ENCODE measurements at regions not wholly inside any gene's neighbourhood (a gene's known extent, or its start where the extent isn't known, plus 50 kb on each side); places are given as distances from the start of the nearest gene placed in this dataset.

GRCh38 chr11:69918231-69918937, 99.2 kb upstream of the FGF3 start:
- DNase-seq (ENCODE audit: low spot score), result no peak

DNA sequence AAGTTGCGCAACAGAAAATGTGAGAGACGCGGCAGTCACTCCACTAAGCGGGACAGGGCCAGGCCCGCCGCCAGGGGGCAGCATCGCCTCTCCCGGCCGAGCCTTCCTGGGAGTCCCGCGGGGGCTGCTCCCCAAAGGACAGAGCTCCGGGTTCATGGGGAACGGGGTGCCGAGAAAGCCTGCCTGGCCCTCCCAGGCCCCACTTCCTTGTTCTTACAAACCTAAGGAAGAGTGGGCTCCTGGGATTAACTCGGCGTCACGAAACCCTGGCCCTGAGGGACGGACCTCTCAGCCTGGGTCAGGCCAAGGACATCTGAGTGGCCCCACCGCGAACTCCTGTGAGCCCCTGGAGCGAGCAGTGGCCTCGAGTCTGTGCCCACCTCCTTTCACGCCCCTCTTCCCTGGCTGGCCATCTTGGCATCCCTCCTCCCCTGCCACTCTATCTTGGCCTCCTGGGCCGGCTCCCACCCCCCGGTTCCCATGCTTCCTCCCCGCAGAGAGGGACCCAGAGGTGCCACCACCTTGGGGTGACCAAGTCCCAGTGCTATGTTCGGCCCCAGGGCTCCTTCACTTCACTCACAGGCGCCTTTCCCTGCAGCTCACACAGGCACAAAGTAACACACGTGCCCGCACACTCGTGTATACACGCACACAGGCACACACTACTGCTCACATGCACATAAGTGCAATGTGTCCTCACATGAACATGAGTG, 99.9 kb upstream of the FGF3 start:
- peak; percentile 72 for DNase-seq (ENCODE audit: low spot score)

DNA sequence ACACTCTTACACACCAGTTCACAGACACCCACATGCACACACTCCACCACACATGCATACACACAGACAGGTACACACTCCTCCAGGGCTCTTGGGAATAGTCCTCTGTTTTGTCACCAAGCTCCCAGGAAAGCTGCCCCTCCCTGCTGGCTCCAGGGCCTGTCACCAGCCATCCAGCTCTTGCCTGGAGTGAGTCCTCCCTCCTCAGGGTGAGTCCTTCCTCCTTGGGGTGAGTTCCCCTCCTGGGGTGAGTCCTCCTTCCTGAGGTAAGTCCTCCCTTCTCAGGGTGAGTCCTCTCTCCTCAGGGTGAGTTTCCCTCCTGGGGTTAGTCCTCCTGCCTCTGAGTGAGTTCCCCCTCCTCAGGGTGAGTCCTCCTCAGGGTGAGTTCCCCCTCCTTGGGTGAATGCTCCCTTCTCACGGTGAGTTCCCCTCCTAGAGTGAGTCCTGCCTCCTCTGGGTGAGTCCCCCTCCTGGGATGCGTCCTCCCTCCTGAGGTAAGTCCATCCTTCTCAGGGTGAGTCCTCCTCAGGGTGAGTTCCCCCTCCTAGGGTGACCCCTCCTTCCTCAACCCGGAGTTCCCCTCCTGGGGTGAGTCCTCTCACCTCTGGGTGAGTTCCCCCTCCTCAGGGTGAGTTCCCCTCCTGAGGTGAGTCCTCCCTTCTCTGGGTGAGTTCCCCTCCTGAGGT, 100.6 kb upstream of the FGF3 start:
- no peak for DNase-seq (ENCODE audit: low spot score)

DNA sequence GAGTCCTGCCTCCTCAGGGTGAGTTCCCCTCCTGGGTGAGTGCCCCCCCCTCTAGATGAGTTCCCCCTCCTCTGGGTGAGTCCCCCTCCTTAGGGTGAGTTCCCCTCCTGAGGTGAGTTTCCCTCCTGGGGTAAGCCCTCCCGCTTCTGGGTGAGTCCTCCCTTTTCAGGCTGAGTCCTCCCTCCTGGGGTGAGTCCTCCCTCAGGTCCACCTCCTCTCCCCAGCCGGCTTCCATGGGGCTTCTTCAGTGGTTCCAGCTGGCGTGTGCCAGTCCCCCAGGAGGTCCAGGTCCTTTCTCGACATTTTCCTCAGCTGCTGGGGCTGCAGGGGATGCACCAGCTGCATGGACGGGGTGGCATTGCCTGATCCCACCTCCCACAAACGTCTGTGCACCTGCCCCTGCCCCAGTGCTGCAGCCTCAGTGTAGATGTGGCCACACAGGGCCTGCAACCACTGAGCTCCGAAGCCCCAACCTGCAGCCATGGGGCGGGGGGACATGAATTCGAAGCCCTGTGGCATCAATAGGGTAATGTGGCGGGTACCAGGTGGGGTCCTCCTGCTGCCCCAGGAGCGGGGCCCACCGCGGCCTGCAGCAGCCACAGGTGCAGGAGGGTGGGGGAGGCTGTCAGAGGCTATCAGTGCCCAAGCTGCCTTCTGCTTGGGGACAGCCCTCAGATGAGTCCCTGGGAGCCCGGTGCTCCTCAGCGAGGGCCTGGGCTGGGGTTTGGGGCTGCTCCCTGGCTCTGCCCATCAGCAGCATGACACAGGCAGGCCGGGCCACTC, 101.3 kb upstream of the FGF3 start:
- DNase-seq (ENCODE audit: low spot score), result no peak

GRCh38 chr11:69921128-69922014, 102.2 kb upstream of the FGF3 start:
- no peak for DNase-seq (ENCODE audit: low spot score)

GRCh38 chr11:69922015-69922595, 102.9 kb upstream of the FGF3 start:
- no peak for DNase-seq (ENCODE audit: low spot score)

GRCh38 chr11:69922596-69923111, 103.4 kb upstream of the FGF3 start:
- DNase-seq (ENCODE audit: low spot score), result no peak

DNA sequence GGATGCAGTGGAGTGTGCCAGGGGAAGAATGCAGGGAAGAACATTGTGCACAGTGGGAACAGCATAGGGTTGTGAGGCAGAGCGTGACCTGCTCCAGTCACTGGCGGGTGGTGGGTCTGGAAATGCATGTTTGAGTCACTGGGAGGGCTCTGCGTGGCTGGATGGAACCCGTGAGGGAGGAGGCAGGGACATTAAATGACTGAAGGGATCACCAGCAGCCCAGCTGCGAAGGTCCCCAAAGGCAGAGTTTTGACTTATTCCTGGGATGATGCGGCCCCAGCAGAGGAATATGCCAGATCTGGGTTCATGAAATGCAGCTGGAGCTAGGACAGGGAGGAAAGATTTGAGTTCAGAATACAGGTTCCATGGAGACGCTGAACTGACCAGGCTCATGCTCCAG, 104.0 kb upstream of the FGF3 start:
- DNase-seq (ENCODE audit: low spot score), result no peak

DNA sequence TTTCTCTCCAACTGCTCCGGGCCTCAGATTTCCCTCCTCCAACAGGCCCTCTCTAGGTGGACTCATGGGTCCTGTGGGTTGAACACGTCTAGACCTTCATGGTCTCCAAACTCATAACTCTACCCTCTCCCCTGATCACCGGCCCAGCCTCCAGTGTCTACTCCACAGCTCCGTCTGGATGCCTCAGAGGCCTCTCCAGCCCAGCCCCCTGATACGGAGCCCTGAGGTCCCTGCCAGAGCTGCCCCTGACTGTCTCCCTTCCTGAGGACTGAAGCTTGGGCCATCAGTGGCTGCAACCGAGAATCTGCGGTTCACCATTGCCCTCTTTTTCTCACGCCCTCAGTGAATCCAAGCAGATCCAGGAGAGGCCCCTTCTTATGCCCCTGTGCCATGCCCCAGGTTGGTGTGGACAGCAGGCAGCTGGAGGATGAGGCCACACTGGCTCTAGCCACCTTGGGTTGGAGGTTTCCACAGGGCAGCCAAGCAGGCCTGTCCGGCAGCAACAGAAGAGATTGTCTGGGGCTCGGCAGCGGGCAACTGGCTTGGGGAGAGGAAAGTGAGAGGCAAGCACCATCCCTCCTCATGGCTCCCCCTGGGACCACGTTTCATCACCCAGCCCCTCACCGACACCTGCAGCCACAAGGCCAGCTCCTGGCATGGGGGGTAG, 104.6 kb upstream of the FGF3 start:
- no peak for DNase-seq (ENCODE audit: low spot score)

- DNase-seq (ENCODE audit: low spot score), result no peak
These were observed 105.3 kb upstream of the FGF3 start for GRCh38 chr11:69924308-69925161.

DNA sequence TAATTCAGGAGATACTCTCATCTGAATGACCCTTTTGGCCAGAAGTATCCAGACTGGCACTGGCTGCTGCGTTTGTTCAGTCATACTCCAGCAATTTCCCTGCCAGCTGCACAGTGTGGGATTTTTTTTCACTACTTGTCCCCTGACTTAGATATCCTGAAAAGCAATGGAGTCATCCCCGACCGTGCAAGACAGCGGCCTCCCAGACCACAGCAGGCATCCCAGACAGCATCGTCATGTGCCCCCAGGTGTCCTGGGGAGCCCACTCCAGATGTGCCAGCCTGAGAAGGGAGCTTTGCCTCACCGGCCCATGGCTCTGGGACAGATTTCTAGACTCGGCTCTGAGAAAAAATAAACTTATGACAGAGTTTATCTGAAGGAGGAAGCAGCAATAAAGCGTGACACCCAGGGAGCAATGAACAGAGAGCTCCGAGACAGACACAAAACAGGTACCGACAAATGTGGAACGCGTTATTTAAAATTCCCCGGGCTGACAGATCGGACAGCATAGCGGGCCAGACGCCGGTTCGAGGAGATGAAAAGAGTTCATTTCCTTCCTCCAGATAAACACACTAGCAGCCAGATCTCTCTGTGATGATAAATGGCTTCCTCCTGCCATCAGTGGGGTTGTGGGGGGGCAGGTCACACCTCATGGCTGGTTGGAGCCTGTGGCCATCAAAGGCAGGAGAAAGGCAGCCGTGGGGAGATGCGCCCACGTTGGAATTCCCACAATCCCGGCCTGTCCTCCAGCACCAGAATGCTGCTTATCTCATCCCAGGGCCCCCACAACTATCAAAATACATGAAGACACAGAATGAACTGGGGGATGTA, 106.4 kb upstream of the FGF3 start:
- peak; percentile 15 for DNase-seq (ENCODE audit: low spot score)

- DNase-seq (ENCODE audit: low spot score), result no peak
These were observed 107.3 kb upstream of the FGF3 start for GRCh38 chr11:69926376-69927050.

- DNase-seq (ENCODE audit: low spot score), result no peak
These were observed 108.9 kb upstream of the FGF3 start for GRCh38 chr11:69928121-69928520.

DNA sequence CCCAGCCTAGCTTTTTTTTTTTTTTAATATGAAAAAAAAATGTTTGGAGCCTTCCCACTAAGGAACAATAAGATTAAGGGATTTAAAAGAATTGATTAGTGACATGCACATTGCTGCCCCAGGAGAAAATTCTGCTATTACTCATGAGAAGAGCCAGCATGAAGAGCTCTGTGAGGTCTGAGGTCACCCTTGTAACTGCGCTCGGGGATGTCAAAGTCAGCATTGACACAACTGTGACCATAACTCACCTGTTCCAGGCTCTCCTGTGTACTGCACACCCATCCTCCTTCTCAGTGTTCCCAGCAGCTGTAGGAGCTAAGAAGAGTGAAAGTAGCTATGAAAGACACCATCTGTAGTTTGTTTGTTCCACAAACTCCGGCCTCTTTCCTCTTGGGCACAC, 109.8 kb upstream of the FGF3 start:
- no peak for DNase-seq (ENCODE audit: low spot score)

DNA sequence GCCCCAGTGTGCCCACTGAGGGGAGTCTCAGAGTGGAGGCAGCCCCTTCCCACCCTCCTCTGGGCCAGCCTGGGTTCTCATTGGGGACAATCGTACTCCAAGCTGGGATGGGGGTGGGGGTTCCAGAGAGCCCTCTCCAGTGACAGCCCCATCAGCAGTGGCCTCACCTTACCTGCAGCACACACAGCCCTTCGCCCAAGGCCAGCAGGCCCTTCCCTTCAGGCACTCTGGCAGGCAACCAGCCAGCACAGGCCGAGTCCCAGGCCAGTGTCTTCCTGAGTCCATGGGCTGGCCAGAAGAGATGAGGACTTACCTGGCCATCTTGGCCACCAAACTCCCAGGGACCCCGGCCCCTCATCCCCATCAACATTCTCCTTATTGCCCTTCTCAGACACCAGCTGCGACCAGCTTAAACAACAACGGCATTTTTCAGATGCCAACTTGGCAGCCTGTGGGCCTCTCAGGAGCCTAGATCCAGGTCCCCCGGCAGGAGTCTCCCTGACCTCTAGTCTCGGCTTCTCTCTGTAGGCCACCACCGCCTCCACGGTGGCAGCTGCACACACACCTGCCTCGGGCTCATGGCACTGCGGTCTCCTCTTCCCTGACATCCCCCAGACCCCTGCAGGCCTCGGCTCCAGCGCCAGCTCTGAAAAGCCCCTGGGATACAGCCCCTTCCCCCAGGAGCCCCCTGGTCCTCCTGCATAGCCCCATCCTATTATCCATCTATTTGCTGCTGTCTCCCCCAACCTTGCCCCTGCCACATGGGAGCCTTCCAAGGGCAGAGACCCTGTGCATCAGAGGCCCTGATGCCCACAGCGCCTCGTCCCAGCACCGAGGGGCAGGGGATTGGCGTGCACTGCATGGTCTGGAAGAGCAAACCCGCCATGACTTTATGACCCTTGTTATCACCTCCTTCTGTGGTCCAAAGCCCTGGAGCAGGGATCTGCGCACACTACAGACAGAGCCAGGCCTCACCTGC, 111.2 kb upstream of the FGF3 start:
- DNase-seq (ENCODE audit: low spot score), result no peak

- DNase-seq (ENCODE audit: low spot score), result no peak
These were observed 112.1 kb upstream of the FGF3 start for GRCh38 chr11:69931060-69931910.

Measured in germinal center (tissue), 1 donor.